ENCODE measurements at regions not wholly inside any gene's neighbourhood (a gene's known extent, or its start where the extent isn't known, plus 50 kb on each side); places are given as distances from the start of the nearest gene placed in this dataset.

DNA sequence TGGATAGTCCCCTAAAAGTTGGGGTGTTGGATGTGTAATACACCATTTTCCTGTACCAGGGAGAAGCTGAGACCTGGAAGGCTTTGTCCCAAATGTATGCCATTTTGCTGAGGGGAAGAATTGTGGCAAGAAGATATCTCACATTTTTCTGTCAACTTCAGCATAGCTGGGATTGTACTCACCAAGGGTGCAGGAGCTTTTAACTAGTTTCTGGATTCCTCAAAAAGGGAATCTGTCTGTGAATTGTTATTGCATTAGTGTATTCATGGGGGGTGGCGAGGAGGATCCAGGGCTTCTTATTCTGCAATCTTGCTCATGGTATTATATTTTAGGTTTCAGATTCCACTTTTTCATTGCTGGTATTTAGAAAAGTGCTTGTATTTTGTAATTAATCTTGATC, 208.2 kb upstream of the MYOCD start:
- DNase-seq, result no peak

DNA sequence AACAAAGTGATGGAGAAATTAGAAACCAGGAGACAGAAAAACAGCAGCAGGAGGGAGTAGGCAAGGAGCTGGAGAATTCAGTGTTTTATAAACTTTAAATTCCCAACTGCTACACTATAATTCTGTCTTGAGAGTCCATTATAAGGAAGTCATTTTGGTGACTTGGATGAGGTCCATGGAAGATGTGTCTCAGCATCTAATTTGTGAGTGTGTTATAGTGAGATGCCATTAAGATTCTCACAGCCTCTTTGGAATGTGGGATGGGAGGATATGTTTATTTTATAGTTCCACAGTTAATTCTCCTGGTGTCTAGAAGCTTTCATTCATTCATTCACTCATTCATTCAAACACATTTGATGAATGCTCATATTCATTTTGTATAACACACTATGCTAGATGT, 206.0 kb upstream of the MYOCD start:
- DNase-seq, result no peak

DNA sequence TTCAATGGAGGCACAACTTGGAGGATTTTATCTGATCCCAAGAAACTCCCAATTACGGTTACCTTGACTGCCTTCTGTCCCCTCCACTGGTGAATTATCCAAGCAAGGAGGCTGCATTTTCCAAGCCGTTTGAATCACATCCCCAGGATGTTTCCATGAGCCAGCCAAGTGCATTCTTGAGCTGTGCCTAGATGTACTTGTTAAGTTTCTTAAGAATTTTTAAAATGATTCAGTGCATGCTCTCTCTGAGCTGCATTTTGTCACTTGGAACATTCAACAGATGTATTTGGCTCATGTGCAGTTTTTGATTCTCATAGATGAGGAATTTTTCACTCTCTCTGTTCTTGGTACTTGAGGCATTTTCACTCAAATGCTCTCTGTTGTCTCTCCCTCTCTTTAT, 202.6 kb upstream of the MYOCD start:
- DNase-seq, result no peak

DNA sequence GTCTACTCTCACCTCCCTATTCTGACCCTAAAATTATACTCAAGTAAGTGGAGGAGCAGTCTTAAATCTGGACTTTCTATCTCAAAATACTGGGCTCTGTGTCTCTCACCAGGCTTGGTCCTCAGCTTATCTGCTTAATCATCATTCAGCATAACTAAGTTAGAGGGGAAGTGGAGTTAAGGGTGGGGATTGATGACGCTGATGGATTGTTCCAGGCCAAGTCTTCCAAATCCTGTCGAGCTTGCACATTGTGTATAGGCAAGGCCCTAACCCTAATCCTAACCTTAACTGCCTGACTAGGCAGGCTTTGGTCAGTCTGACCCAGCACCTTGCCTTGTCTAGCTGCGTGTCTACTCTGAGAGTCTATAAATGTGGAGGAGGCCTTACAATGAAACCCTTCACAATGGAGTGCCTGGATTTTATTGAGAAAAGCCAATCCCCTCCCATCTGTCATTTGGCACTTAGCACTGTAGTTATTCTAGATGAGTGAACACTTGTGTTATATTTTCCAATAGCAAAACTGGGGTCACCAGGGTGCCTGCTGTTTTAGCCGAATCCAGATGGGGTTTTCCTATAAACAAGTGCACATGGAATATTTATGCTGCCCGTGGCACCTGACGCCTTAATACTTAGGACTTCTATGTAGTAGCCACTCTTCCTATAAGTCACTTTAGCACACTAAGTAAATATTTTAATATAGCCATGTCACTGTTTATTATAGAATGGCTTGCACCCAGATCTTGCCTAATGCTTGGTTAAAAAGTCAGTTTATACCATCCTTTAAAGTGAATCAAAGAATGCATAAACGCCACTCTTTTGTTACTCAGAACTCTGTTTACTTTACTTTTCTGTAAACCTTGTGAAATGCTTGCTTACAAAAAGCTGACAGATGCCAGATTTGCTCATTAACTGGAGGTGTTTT, 193.2 kb upstream of the MYOCD start:
- no peak for DNase-seq

DNA sequence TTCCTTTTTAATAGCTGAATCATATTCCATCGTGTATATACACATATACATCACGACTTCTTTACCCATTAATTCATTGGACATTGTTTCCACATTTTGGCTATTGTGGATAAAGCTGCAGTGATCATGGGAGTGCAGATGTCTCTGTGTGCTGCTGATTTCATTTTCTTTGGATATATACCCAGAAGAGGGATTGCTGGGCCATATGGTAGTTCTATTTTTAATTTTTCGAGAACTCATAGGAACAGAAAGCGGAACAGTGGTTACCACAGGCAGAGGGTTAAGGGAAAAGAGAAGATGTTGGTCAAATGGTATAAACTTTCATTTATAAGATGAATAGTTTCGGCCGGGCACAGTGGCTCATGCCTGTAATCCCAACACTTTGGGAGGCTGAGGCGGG, 187.4 kb upstream of the MYOCD start:
- no peak for DNase-seq

DNA sequence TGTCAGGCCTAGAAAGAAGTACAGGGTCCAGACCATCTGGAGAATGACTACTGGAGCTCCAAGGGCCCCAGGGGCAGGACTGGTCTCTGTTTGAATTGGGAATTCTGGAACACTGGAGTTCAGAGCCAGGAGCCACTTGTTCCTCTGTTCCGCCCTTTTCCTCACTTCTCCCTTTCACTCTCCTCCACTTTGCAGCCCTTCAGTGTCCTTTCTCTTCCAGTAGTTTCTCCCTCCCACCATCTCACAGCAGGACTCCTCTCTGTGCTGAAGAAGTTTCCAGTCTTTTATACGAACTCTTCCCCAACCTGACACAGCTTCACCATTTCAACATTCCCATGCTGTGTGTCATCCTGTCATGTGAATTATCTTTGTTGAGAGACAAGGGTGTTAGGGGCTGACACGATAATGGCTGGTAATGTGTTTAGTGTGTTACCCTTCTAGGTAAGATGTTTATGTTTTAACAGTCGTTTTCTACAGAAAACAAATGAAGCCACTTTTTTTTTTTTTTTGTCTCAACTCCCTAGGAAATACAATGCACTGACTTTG, 180.3 kb upstream of the MYOCD start:
- DNase-seq, result no peak

DNA sequence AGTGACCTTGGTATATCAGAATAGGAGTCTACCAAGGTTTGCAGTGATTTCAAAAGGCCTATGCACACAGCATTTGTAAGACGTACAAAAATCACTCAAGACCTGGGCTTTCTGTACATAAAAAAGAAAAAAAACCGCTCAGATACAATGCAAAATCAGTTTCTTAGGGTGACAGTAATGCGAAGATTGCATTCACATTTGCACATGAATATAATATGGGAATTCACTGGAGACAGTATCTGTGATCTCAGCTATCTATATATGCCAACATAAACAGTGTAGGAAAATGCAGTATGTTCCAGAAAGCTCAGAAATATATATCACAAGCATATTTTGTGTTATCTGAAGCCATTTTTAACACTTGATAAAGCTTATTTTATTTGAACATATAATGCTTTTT, 176.4 kb upstream of the MYOCD start:
- no peak for DNase-seq

DNA sequence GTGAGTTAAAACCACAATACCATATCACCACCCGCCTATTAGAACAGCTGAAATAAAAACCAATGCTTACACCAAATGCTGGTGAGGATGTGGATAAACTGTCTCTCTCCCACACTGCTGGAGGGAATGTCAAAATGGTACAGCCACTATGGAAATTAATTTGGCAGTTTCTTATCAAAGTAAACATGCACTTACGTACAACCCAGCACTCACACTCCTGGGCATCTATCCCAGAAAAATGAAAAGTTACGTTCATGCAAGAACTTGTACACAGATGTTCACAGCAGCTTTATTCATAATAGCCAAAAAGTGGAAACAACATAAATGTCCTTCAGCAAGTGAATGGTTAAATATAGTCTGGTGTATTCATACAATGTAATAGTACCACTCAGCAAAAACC, 173.2 kb upstream of the MYOCD start:
- no peak for DNase-seq

DNA sequence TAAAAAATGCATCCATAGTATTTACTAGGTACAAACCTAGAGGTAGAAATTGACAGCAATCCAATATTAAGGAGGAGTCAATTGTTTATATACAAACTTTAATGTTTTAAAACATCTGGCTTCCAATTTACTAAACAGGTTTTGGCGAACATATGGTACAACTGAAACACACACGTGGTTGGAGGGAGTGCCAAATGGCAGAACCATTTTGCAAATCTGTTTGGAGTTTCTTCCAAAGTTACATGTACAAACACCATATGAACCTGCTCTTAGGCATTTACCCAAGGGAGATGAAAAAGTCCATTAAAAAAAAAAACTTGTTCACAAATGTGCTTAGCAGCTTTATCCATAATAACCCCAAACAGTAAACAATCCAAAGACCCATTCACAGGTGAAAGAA, 159.8 kb upstream of the MYOCD start:
- DNase-seq, result no peak

DNA sequence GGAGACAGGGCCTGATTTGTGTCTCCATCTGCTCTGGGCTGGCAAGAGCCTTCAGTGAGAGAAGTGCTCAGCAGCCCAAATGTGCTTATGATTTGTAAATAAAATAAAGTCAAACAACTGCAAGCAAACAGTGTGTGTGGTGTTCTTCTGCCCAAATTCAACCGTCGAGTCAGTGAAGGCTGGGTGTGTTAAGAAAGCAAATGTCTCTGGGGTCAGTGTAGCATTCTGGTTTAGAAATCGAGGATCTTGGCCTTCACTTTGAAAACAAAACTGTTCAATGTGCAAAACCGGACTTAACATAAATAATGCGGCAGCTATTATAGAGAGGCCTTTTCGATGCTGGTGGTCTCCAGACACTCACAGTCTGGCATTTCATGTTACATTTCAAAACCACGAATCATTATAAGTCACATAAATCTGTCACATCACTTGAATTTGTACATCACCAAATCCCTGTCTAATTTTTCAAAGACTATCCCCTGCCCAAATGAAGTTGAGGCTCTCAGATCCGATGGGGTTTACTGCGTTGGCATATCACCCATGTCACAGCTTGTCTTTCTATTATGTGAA, 158.6 kb upstream of the MYOCD start:
- DNase-seq, result no peak

DNA sequence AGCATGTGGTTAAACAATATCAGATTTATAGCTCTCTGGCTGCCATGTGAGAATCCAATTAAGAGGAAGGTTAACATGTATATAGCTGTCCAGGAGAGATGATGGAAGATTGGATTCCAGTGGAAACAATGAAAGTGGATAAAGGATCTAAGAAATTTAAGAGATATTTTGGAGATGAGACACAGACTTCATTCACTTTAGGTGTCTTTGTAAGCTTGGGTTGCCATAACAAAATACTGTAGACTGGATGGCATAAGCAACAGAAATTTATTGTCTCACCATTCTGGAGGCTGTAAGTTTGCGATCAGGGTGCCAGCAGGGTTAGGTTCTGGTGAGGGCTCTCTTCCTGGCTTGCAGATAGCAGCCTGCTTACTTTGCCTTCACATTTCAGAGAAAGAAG, 155.9 kb upstream of the MYOCD start:
- DNase-seq, result no peak

DNA sequence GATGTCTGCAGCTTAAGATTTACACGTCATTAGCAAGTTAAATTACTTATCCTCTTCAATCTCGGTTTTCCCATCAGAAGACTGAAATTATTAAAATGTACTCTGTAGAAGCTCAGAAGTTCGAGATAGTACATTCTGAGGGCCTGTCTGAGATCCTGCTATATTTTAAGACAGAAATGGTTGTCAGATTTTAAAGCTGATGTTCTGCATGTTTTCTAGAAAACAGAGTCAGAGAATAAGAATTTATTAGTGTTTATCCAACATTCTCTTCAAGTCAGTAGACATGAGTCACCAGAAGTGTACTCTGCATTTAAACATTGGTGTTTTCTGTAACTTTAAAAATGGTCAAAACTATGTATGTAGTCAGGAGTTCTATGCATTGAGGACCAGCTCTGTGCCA, 155.2 kb upstream of the MYOCD start:
- DNase-seq, result no peak

DNA sequence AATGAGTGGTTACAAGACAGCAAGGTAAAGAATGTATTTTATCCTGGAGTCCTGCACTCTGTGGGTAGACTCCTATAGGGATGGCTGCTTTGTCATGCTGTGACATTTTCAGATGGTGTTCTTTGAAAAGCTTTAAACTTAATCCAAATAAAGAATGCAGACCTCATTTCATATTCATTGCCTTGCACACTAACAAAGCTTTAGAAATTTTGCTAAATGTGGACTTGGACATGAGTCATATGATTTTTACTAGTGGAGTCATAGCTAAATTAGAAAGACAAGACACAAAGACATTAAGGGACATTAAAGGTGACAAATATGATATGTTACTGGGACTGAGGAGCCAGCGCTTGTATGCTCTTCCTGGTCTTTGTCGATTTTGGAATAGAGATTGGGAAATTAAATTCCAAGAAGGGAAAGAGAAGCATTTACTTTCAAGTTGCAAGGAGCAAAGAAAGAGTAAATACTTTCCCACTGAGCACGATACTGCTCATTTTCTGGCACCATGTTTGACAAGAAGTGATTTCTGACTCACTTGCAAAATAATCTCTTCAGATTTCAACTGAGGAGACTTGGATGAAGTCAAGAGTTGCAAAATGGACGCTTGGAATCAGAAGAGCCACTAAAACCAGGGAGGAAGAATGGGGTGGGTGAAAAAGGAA, 152.9 kb upstream of the MYOCD start:
- no peak for DNase-seq

DNA sequence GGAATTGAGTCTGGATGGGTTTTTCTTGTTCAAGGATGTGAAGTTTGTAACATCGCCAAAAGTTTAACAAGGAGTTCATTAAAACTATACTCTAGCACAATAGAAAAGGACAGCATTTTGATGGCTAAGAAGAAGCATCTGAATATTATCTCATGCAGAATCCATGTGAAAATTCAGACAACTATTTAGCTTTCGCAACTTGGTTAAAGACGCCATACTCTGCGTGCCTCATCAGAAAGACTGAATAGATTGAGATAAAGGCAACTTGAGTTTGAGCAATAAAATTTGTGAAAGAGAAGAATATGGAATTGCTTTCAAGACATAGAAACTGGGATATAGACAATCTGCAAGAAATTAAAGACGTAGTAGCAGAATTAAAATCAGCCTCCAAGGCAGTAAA, 151.1 kb upstream of the MYOCD start:
- no peak for DNase-seq

DNA sequence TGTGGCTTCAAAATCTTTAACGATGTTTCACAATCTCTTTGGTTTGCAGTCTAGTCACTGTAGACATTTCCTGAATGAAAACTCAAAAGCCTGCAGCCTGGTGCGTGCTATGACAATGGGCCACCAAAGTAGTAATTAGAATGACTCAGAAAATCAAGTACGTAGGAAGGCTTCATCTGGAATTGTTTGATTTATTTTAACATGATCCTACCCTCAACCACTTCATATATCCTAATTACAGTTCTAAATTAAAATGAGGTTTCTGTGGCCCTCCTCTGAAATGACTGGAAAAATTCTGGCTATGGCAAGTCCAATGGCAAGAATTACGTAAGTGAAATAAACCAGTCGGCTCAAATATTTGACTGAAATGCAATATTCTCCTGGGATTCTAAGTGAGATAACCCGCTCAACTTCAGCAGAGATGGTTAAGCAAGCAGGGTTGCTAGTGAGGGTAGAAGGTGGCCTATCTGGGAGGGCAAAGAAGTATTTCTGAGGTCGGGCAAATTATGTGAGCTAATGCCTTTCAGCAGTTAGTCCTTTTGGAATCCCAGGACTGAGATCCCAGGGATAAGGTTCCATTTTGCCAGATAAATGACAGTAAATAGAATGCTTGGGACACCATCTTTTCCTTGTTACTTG, 145.6 kb upstream of the MYOCD start:
- no peak for DNase-seq

DNA sequence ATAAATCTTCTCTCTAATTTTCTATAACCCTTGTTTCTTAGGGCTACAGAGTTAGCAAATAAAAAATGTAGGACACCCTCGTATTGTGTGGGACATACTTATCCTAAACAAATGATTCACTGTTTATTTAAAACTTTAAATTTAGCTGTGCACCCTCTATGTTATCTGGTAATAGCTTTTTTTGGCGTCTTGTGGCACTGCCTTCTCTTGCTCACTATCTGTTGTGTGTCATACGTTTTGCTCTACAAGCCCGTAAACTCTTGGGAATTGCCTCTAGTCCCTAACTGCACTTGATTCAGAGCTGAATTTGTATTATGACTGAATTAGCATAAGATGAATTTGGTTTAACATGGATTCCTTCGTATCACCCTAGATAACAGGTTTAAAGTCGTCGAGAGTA, 144.3 kb upstream of the MYOCD start:
- no peak for DNase-seq

DNA sequence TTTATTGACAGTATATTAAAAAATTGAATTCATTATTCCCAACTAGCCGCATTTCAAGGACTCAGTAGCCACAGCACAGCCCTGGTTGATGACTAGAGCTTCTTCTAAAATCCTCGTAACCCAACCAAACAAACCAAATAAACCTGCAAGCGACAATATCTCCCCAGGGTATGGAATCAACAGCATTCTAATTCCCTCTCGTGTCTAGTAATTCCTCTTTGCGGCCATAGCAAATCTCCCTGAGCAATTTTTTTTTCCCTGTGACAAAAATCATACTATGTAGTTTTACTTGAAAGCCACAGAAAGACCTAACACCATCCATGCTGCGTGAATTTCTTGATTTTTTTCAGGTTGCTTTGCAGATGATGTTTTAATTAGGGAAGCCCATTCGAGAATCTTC, 143.4 kb upstream of the MYOCD start:
- DNase-seq, result no peak

DNA sequence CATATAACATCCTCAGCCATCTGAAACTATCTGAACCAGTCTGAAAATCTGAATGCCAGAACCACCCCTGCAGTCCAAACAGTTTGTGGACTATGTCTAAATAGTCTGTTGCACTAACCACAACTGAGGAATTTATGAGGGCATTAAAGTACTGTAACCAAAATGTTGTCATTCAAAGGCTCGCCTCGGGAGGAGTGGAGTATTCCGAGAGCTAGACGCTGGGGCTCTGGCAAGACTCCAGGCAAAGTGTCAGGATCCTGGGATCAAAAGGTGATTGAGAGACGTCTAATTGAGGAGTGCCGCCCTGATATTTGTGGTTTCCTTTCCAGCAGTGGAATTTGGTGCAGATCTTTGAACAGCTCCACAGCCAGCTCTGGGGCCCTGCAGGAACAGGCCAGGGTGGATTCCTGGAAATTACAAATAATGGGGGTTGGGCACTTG, 142.9 kb upstream of the MYOCD start:
- no peak for DNase-seq

DNA sequence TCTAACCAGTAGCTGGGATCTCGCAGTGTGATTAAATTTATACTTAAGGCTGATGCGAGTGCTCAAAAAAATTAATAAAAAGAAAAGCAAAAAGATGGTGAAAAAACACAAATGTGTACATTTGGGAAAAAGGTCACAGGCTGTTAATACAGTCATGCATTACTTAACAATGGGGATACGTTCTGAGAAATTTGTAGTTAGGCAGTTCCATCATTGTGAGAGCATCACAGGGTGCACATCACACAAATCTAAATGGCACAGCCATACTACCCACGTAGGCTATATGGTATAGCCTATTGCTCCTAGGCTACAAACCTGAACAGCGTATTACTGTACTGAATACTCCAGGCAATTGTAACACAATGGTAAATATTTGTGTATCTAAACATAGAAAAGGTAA, 142.4 kb upstream of the MYOCD start:
- no peak for DNase-seq

DNA sequence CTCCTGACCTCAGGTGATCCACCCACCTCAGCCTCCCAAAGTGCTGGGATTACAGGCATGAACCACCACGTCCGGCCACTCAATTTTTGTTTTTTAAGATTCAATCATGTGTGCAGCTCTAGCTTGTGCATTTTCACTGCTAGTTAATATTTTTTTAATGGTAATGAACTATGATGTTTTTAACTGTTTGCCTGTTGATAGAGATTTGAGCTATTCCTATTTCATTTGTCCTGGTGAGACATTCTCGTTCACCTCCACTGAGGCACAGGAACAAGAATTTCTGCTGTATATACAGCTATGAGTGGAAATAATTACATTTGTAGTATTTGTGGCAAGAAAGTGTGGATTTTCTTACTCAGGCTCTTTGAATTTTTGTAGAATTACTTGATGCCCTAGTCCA, 137.7 kb upstream of the MYOCD start:
- DNase-seq, result no peak

DNA sequence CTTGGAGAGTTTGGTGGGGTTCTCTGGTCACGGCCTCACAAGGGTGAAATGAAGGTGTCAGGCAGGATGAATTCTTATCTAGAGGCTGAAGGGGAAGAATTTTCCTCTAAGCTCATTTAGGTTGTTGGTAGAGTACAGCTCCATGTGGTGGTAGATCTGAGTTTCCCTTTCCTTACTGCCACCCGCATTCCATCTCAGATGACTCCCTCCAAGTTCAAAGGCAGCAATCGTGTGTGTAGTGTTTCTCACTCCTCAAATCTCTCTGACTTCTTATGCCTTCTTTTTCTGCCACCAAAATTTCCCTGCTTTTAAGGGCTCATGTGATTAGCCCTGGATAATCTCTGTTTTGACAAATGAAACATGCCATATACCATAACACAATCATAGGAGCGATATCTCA, 135.5 kb upstream of the MYOCD start:
- no peak for DNase-seq

DNA sequence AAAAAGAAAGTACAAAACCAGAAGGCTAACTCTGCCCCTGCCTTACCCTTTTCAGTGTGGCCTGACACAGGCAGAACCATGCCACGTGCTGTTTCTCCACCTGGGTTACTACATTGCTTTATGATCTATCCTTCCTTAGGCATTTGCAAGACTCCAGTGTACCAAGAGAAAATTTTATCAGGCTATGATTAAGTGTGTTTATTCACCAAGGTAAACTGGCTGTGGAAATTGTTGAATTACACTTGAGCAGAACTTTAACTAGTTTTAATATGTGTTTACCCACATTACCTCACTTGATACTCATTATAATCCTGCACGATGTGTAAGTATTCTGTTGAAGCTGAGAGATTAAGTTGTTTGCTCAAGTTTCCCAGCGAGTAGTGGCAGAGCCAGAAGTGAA, 129.7 kb upstream of the MYOCD start:
- no peak for DNase-seq

DNA sequence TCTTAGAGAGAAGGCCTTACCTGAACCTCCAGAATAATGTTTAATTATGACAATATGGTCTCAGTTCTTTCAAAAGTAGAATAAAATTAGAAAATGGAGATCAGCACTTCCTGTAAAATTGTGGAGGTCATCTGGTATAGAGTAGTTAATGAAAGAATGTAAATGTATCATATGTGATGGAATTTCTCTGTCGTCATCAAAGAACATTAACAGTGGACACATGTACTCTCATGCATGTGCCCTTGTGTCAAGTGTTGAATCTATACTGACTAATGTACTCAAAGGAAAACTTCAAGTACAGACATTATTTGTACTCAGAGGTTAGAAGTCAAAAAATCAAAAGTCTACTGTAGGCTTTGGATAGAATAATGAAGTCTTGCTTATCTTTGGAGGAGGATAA, 129.2 kb upstream of the MYOCD start:
- no peak for DNase-seq

DNA sequence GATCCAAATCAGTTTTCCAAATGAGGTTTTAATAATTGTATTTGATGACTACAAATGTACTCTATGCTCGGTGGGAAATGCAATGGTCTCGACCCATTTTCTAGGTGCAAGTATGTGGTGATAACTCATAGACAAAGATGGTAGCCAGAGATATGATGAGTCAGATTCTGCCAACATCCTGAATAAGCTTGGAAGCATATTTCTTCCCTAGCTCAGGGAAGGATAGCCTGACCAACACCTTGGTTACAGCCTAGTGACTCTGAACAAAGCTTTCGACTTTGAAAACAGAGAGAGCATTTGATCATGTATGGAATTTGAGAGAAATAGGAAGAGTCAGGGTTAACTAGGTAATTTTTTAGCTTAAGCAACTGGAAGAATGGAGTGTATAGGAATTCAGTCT, 128.3 kb upstream of the MYOCD start:
- DNase-seq, result no peak

Measured in GDM1 (cell line).